IPS-20b (cell line): ENCODE measurements at regions not wholly inside any gene's neighbourhood (a gene's known extent, or its start where the extent isn't known, plus 50 kb on each side); places are given as distances from the start of the nearest gene placed in this dataset.

Experiments used
- H3K27ac ChIP-seq: one replicate; pipeline ENCODE4 v1.5.1; 2013; ENCODE audit warnings: low read length
- H3K27me3 ChIP-seq: 2 replicates; pipeline ENCODE4 v1.6.1; 2013; ENCODE audit warnings: mild to moderate bottlenecking, low read length, inconsistent platforms; ENCODE audit not compliant: insufficient read depth
- H3K36me3 ChIP-seq: 2 replicates; pipeline ENCODE4 v1.6.1; 2013; ENCODE audit warnings: low read depth, mild to moderate bottlenecking, inconsistent platforms, low read length, moderate library complexity; ENCODE audit not compliant: insufficient read depth
- H3K4me1 ChIP-seq: 2 replicates; pipeline ENCODE4 v1.6.1; 2013; ENCODE audit warnings: mild to moderate bottlenecking, control low read depth, inconsistent platforms, low read length, moderate library complexity; ENCODE audit not compliant: insufficient read depth
- H3K4me3 ChIP-seq: 2 replicates; pipeline ENCODE4 v1.5.1; 2013; ENCODE audit warnings: mild to moderate bottlenecking, low read length, inconsistent platforms
- H3K9ac ChIP-seq: 2 replicates; pipeline ENCODE4 v1.6.1; 2013; ENCODE audit warnings: low read depth, mild to moderate bottlenecking, inconsistent platforms, low read length, moderate library complexity
- H3K9me3 ChIP-seq: 2 replicates; pipeline ENCODE4 v1.6.1; 2013; ENCODE audit warnings: mild to moderate bottlenecking, low read depth, low read length, inconsistent platforms; ENCODE audit not compliant: insufficient read depth

DNA sequence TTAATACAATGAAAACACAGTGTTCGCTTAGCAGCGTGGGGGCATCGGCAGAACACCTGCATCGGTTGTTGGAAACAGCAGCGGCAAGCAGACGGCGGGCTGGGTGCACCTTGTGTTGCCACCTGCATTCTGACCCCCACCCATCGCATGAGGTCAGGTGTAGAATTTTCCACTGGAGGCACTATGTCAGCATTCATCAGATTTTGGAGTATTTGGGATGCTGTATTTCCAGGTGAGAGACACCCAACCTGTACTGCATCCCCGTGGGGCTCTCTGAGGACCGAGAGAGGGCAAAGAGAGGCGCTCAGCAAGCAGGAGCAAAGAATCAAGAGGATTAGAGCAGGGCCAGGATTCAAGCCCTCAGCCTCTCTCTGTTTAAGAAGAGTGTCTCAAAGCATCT lies 116.4 kb upstream of the MGMT start:
- Histone ChIP-seq H3K36me3 (no peaks in the 10 kb centered on the region), H3K4me3 (no peak overlapping the region), H3K27me3 (no peaks in the 10 kb centered on the region), H3K9ac (no peak overlapping the region), H3K27ac (no peak overlapping the region), H3K4me1 (peaks cover 4% of the 10 kb centered on the region; the same call in 1 of the 2 replicates), H3K9me3 (no peaks in the 10 kb centered on the region)

DNA sequence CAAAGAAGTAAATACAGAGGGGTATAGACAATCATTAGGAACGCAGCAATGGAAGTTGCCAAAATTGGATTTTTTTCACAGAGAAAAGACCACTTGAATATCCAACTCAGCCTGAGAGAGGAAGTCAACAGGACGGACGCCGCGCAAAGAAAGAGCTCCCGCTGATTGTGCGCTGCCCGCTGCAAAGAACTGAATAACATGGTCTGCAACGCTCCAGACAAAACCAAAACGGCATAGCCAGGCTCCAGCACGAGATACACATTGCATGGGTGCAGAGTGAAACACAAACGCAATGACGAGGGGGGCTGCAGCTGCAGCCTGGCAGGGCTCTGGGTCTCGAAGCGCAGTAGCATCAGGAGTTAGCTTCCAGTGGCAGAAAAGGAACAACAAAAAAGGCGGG lies 113.9 kb upstream of the MGMT start:
- Histone ChIP-seq H3K4me3 (no peak overlapping the region), H3K9ac (no peak overlapping the region), H3K27ac (no peak overlapping the region), H3K36me3 (no peaks in the 10 kb centered on the region), H3K4me1 (no peaks in the 10 kb centered on the region), H3K27me3 (no peaks in the 10 kb centered on the region), H3K9me3 (peaks cover 13% of the 10 kb centered on the region)

DNA sequence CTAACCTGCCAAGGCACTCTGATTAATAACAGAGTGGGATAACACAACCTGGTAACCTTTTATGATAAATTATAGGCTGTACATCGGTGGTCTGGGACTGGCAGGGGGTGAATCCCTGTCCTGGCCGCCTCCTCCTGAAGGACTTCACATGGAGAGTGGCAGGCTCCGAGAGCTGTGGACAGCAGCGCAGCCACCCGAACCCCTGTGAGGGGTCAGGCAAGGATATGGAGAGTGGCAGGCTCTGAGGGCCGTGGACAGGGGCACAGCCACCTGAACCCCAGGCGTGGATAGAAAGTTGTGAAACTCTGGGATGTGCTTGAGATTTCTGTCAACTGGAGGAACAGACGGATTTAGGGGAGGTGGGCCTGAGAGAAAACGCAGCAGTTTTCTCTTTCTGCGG lies 107.0 kb upstream of the MGMT start:
- Histone ChIP-seq H3K4me3 (no peak overlapping the region), H3K9ac (no peak overlapping the region), H3K9me3 (peaks cover 13% of the 10 kb centered on the region), H3K27ac (no peak overlapping the region), H3K36me3 (no peaks in the 10 kb centered on the region), H3K4me1 (no peaks in the 10 kb centered on the region), H3K27me3 (no peaks in the 10 kb centered on the region)

DNA sequence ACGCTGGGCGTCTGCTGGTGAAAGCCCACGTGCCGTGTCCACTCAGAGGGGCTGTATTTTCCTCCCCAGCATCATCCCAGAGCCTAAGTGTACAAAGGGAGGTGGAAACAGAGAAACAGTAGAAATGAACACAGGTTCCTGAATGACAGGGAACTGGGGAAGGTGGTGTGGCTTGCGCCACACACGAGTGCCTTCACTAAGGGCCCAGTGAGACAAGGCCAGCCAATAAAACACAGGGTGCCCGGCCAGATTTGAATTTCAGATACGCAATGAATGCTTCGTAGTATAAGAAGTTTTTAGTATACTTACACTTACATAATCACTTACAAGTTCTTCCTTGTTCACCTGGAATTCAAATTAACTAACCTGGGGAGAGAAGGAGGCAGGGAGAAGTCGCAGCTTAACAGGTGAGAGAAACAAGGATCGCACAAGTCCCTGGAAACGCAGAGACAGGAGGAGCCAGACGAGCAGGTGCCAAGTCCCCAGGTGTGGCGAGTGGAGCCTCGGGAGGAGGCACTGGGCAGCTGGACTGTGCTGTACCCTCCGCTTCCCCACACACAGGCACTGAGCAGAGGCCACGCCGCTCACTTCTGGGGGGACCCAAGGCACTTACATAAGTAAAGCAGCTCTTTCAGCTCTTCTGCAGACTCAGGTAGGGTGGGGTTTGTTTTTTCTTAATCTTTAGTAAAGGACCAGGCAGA lies 105.2 kb upstream of the MGMT start:
- Histone ChIP-seq H3K36me3 (no peaks in the 10 kb centered on the region), H3K9me3 (peaks cover 3% of the 10 kb centered on the region), H3K4me1 (no peaks in the 10 kb centered on the region)

GRCh38 chr10:129364949-129365348 lies 102.1 kb upstream of the MGMT start:
- Histone ChIP-seq H3K4me1 (no peaks in the 10 kb centered on the region), H3K27ac (no peak overlapping the region), H3K4me3 (no peak overlapping the region), H3K9ac (no peak overlapping the region), H3K9me3 (no peaks in the 10 kb centered on the region), H3K36me3 (no peaks in the 10 kb centered on the region), H3K27me3 (no peaks in the 10 kb centered on the region)

More for the DNA sequence above, 105.2 kb upstream of the MGMT start:
- H3K4me3 ChIP-seq = no peak overlapping the region
- H3K27ac ChIP-seq = no peak overlapping the region
- H3K27me3 ChIP-seq = no peaks in the 10 kb centered on the region
- no peak overlapping the region for H3K9ac ChIP-seq

- Histone ChIP-seq H3K27me3 (no peaks in the 10 kb centered on the region), H3K9me3 (no peaks in the 10 kb centered on the region), H3K9ac (no peak overlapping the region), H3K4me3 (no peak overlapping the region), H3K27ac (no peak overlapping the region), H3K36me3 (no peaks in the 10 kb centered on the region), H3K4me1 (no peaks in the 10 kb centered on the region)
Observed at GRCh38 chr10:129365767-129366402, 101.2 kb upstream of the MGMT start.

DNA sequence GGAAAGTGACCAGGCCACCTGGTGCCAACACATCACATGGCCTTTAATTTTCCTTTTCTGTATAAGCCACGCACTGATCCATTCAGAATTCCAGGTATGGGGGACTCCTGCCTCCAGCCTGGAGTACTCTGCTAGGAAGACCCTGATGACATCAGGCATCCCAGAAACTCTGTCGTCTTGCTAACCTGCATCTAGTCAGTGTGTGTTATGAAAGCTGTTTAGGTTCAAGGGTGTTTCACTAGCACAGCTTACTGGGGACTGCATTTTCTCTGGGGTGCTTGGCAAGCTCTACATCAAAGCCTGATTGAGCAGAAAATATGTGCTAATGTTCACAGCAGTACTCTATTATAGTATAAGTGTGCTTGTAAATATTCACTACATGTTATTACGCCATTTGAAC lies 100.6 kb upstream of the MGMT start:
- no peaks in the 10 kb centered on the region for H3K27me3 ChIP-seq
- no peak overlapping the region for H3K9ac ChIP-seq
- H3K4me3 ChIP-seq = no peak overlapping the region
- no peaks in the 10 kb centered on the region for H3K36me3 ChIP-seq
- H3K4me1 ChIP-seq = no peaks in the 10 kb centered on the region
- no peak overlapping the region for H3K27ac ChIP-seq
- H3K9me3 ChIP-seq = no peaks in the 10 kb centered on the region

- no peak overlapping the region for H3K4me3 ChIP-seq
- H3K27me3 ChIP-seq = no peaks in the 10 kb centered on the region
- no peaks in the 10 kb centered on the region for H3K36me3 ChIP-seq
- no peak overlapping the region for H3K27ac ChIP-seq
- H3K4me1 ChIP-seq = no peaks in the 10 kb centered on the region
- H3K9me3 ChIP-seq = no peaks in the 10 kb centered on the region
- no peak overlapping the region for H3K9ac ChIP-seq
Observed at GRCh38 chr10:129369566-129369965, 97.5 kb upstream of the MGMT start.

DNA sequence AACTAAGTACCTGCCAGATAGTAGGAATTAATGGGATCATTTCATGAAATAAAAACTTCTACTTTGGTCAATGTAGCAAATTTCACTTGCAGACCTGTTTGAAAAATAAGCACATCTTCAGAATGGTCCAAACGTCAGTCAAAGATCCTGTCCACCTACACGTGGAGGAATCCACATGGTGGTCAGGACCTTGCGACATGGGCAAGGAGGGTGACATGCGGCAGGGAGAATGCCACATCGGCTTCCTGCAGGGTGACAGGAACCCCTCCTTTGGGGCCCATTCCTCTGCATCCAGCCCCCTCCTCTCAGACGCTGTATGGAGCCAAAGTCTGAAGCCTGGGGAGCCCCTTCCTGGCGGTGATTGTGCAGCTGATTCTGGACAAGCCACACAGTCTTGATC lies 95.5 kb upstream of the MGMT start:
- no peak overlapping the region for H3K9ac ChIP-seq
- no peaks in the 10 kb centered on the region for H3K9me3 ChIP-seq

DNA sequence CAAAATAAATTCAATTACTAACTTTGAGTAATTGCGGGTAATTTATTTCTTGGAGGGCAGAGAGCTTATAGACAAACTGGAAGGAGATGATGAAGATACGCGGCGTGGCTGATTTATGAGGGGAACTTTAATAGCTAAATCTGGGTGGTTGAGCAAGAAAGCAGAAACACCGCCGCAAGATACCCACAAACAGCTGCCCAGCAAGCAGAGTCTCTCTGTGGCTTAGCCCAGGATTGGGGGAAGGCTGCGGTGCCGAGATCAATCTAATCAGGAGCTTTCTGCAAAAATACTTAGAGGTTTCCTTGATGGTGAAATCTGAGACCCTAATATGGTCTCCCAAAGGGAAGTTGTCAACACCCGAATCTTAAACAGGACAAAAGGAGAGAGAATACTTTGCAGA lies 94.9 kb upstream of the MGMT start:
- H3K36me3 ChIP-seq = no peaks in the 10 kb centered on the region
- no peaks in the 10 kb centered on the region for H3K9me3 ChIP-seq
- no peak overlapping the region for H3K4me3 ChIP-seq
- H3K27me3 ChIP-seq = no peaks in the 10 kb centered on the region
- no peak overlapping the region for H3K27ac ChIP-seq
- H3K9ac ChIP-seq = no peak overlapping the region
- no peaks in the 10 kb centered on the region for H3K4me1 ChIP-seq

More for the DNA sequence above, 95.5 kb upstream of the MGMT start:
- no peaks in the 10 kb centered on the region for H3K27me3 ChIP-seq
- H3K27ac ChIP-seq = no peak overlapping the region
- no peaks in the 10 kb centered on the region for H3K4me1 ChIP-seq
- no peak overlapping the region for H3K4me3 ChIP-seq
- H3K36me3 ChIP-seq = no peaks in the 10 kb centered on the region

- Histone ChIP-seq H3K27ac (no peak overlapping the region), H3K4me3 (no peak overlapping the region), H3K9ac (no peak overlapping the region), H3K36me3 (no peaks in the 10 kb centered on the region), H3K27me3 (no peaks in the 10 kb centered on the region), H3K9me3 (no peaks in the 10 kb centered on the region), H3K4me1 (no peaks in the 10 kb centered on the region)
Observed at GRCh38 chr10:129373231-129373630, 93.8 kb upstream of the MGMT start.

- H3K27me3 ChIP-seq = no peaks in the 10 kb centered on the region
- no peaks in the 10 kb centered on the region for H3K9me3 ChIP-seq
- no peak overlapping the region for H3K9ac ChIP-seq
- no peaks in the 10 kb centered on the region for H3K36me3 ChIP-seq
- no peak overlapping the region for H3K4me3 ChIP-seq
- H3K4me1 ChIP-seq = no peaks in the 10 kb centered on the region
- no peak overlapping the region for H3K27ac ChIP-seq
Observed at GRCh38 chr10:129373718-129374117, 93.3 kb upstream of the MGMT start.
